Kidney tubule cell (primary cell): ENCODE measurements at regions not wholly inside any gene's neighbourhood (a gene's known extent, or its start where the extent isn't known, plus 50 kb on each side); places are given as distances from the start of the nearest gene placed in this dataset.
"Not testable (repeated sequence)": the region's sequence is repeated elsewhere in the genome, so short reads cannot be mapped to it uniquely, and the experiment has no call there.

ENCODE experiments used
- DNase-seq: peaks from one replicate; pipeline ENCODE4 v3.0.0-alpha.2; 2018; ENCODE audit warnings: low spot score

GRCh38 chr13:38283346-38283745, 66.3 kb upstream of the UFM1 start:
- no peak for DNase-seq

- peak; percentile 73 for DNase-seq
Measured at GRCh38 chr13:38265132-38265497, 84.5 kb upstream of the UFM1 start.

DNA sequence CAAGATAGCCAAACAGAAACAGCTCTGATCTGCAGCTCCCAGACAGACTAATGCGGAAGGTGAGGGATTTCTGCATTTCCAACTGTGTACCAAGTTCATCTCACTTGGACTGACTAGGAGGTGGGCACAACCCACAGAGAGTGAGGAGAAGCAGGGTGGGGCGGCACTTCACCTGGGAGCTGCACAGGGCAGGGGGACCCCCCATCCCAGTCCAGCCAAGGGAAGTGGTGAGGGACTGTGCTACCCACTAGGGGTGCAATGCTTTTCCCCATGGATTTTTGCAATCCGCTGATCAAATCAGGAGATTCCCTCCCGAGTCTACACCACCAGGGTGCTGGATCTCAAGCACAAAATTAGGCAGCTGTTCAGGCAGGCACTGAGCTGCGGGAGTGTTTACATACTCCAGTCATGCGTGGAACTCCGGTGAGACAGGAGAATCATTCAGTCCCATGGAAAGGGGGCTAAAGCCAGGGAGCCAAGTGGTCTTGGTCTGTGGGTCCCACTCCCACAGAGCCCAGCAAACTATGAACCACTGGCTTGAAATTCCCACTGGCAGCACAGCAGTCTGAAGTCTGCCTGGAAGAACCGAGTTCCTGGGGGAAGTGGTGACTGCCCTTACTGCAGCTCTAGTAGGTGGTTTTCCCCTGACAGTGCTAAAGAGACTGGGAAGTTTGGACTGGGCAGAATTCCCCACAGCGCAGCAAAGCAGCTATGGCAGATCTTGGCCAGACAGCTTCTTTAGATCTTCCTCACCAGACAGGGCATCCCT, 85.1 kb upstream of the UFM1 start:
- peak; percentile 49 for DNase-seq

DNA sequence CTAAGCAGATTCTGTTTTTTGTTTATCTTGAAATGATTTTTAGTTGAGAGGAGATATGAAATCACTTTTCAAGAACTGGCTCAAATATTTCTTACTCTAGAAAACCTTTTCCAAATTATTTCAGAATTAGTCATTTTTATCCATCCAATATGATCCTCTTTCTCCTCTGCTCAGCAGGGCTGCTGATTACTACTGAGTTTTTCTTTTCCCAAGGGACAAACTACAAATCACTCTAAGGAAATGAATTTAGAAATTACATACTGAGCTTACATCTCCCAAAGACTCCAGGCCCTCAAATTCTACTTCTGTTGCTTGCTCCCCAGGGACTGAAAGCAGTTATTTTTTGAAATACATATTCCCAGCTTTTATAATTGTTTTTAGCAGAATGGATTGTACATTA, 87.4 kb upstream of the UFM1 start:
- no peak for DNase-seq

- no peak for DNase-seq
Measured at GRCh38 chr13:38255600-38255999, 94.1 kb upstream of the UFM1 start.

DNA sequence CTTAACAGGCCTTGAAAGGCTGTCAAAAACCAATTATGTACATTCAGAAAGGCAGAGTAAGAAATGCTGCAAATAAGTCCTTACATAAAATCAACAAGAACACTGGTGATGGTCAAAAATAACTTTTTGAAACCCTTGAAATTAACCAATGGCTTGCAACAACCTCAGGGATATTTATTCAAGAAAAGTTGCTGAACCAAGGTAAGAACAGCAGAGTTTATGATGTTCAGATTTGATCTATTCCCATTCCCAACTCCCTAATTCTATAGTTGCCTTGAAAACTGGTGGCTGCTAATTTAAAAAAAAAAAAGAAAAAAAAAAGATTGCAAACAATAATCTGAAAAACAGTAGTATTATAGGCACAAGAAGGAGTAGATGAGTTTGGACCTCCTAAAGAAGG, 109.8 kb upstream of the UFM1 start:
- no peak for DNase-seq

DNA sequence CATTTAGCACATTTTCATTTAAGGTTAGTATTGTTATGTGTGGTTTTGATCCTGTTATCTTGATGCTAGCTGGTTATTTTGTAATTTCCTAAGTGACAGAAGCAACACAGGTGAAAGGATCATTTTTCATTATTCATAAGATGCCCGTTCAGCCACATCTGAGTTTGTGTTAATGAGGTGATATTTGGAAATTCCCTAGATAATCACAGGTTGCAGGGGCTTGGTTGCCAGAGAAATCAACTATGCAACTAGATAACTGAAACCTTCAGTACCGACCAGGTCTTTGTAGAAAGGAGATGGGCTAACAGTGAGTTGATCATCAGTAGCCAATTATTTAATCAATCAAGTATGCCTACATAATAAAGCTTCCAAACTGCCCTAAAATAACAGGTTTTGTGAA, 121.3 kb upstream of the UFM1 start:
- no peak for DNase-seq

DNA sequence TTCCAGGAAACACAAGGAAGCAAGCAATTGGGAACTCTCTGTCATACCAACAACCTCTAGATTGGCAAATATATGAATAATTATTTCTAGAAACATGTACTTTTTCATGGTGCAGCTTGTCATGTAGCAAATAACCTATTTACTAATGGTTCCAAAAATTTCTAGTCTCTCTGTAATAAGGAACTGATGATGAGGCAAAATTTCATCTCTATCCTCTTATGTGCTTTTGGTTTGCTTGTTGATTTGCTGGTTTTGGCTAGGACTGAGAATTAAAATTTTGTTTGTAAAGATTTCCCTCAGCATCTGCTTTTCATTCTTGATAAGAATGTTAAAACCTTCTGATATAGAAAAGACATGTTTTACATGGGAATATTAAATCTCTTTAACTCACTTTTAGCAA, 123.2 kb upstream of the UFM1 start:
- DNase-seq: no peak

GRCh38 chr13:38223089-38223488, 126.6 kb upstream of the UFM1 start:
- peak; percentile 4 for DNase-seq

DNA sequence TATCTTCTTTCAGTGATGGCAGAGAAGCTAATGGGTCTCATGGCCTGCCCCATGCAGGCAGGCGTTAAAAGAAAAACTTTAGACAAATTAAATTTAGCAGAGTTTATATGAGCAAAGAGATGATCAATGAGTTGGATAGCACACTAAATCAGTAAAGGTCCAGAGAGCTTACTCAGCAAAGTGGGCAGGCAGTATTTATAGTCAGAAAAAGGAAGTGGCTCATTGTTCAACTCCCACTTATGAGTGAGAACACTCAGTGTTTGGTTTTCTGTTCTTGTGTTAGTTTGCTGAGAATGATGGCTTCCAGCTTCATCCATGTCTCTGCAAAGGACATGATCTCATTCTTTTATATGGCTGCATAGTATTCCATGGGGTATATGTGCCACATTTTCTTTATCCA, 128.5 kb upstream of the UFM1 start:
- DNase-seq: not testable (repeated sequence)

DNA sequence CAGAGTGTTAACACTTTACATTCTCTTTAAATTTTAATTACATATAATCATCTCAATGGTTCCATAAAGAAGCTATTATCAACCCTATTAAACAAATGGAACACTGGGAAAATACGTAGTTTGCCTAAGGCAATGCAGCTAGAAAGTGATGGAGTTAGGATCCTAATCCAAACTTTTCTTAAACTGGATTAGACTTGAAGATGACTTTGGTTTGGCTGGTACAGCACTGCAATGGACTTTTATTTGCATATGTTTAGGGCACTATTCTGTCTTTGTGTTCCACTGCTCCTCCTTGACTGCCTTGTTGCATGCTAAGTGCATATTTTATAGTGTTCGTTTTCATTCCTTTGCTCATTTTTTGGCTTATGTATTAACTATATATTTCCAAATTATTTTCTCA, 133.5 kb upstream of the UFM1 start:
- no peak for DNase-seq

DNA sequence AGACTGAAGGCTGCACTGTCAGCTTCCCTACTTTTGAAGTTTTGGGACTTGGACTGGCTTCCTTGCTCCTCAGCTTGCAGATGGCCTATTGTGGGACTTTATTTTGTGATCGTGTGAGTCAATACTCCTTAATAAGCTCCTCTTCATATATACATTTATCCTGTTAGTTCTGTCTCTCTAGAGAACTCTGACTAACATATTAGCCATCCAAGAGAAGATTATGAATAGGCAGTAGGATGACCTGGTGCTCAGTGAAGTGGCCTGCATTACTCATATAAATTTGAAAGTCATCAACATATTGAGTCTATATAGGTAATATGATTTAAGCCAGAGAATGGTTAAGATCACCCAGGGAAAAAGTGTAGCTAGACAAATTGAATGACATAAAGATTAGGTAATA, 136.3 kb upstream of the UFM1 start:
- DNase-seq: peak; percentile 67

GRCh38 chr13:38210928-38211596, 138.6 kb upstream of the UFM1 start:
- no peak for DNase-seq

GRCh38 chr13:38204556-38204955, 145.1 kb upstream of the UFM1 start:
- no peak for DNase-seq

DNA sequence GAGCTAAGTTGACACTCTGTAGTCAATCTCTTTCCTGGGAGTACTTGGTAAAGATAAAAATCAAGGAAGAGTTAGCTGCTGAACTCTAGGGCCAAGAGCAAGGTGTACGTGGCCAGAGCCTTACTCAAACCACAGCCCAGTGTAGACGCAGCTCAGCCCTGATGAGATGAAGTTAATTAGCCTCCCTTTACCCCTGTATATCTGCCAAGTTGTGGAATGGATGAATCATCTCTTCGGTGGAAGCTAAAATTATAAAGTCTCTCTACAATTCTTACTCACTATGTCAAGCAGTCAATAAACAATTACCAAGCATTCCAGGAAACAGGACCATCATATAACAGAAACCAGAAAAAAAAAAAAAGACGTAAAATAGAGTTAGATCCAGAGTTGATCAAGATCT, 146.9 kb upstream of the UFM1 start:
- DNase-seq: peak; percentile 44

GRCh38 chr13:38191016-38191415, 158.6 kb upstream of the UFM1 start:
- no peak for DNase-seq

DNA sequence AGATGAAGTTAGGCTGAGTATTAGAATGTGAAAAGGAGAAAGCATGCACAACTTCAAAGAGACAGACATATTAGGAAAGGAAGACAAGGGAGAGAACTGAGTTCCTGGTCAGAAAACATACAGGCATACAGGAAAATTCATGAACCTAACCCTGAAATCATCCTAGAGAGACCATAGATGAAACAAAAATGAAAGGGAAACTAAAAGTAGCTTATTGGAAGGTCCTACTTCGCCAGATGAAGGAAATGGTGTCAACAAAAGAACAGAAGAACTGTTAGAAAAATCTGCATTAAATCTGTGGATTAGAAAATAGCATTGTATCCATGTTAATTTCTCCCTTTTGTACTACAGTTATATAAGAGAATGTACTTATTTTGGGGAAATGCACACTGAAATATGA, 169.0 kb upstream of the UFM1 start:
- DNase-seq: no peak

DNA sequence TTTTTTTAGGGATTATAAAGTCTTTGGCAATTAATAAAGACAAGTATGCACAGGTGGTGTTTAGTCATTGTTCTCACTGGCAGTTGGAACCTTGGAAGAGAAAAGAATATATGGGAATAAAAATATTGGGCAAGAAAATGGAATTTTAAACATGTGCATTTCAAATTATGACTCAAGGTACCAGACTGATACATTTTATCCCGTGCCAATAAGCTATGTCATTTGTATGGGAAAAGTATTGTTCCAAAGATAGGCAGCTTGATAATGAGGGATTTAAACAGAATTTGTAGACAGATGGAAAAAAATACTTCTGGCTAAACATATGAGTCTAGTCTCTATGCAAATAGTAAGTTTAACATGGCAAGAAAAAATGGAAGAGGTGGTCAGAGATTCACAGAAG, 169.5 kb upstream of the UFM1 start:
- DNase-seq: no peak

GRCh38 chr13:38176664-38177063, 173.0 kb upstream of the UFM1 start:
- DNase-seq: no peak

- DNase-seq: no peak
Measured at GRCh38 chr13:38173403-38173802, 176.2 kb upstream of the UFM1 start.

GRCh38 chr13:38167164-38167822, 182.4 kb upstream of the UFM1 start:
- no peak for DNase-seq

DNA sequence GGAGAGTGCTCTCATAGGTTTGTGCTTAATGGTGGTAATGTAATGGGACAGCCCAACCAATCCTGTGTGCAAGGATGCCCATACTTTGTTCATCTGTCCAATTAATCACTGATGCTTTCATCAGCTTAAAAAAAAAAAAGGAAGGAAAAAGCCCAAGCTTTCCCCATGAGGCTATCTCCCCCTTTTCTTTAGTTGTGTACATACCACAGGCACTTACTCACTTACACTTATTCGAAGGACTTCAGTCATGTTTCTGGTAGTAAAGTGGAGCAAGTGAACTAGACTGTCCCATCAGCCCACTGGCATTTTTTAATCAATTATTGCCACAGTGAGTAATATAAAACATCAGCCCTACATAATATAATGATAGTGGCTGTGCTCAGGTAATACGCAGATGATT, 183.5 kb upstream of the UFM1 start:
- DNase-seq: peak; percentile 71

DNA sequence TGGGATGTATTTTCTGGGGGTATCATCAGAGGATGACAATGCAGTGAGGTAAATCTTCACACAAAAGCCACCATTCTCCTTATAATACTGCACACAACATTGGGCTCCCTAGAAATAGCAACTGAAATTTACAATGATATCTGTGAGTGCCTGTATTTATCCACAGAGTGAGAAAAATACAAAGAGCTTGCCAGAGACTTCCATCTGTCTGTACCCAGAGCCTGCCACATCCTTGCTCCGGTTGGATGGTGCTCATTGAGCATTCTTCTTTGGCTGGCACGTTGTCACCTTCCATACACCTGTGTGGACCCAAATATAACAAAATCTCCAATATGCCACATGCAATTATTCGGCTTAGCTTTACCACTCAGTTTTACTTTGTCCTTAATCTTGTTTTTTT, 189.5 kb upstream of the UFM1 start:
- DNase-seq: no peak
